CD1c-positive myeloid dendritic cell (primary cell): ENCODE measurements at regions not wholly inside any gene's neighbourhood (a gene's known extent, or its start where the extent isn't known, plus 50 kb on each side); places are given as distances from the start of the nearest gene placed in this dataset.
A peak's percentile ranks its signal among the peaks of the same experiment; 100 is the strongest.

Source experiments
- DNase-seq: peaks from one replicate; pipeline ENCODE4 v3.0.0-alpha.2; 2016; ENCODE audit errors: extremely low spot score

DNA sequence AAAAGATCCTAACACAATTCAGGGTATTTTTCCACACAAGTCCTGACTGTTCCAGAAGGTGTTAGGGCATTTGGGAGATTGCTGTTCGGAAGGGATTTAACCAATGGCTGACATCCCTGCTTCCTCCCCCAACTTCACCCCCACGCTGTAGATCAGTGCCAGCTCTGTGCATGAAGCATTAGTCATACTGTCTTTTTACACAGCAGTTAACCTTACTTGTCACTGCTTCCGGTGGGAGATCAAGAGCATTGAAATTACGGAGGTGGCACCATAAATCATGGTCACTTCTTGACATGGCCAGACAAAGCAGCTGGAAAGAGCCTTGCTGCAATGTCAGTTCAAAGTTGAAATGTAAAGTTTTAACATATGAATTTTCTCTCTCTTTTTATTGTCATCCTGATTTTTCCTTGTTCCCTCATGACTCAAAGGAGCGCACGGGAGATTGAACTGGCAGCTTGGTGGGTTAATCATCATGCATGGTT is 70.2 kb downstream of the HRH4 start:
- peak; percentile 3 for DNase-seq

DNA sequence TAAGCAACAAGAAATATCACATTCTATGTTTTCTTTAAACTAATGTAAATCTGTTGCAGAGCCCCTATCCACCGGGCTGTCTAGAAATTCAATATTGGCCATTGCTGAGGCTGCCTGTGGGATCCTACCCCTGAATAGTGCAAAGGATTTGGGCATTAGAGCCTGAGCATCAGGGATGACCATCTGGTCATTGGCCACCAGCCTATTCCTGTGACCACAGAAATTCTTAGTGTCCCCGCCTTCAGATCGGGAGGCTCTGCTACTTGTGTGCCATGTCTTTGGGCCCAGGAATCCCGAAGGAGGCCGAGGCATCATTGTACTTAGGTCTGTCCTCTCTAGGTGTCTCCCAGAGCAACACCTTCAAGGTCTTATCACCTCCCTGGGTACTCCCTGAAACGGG is 73.8 kb downstream of the HRH4 start:
- no peak for DNase-seq

DNA sequence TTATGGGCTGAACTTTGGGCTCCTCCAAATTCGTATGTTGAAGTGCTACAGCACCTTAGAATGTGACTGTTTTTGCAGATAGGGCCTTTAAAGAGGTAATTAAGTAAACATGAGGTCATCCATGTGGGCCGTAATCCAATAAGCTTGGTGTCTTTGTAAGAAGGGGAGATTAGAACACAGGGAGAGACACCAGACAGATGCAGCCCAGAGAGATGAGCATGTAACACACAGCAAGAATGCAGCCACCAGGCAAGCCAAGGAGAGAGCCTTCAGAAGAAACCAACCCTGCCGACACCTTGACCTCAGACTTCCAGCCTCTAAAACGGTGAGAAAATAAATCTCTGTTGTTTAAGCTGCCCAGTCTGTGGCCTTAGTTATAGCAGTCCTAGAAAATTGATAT is 74.3 kb downstream of the HRH4 start:
- DNase-seq, result no peak

DNA sequence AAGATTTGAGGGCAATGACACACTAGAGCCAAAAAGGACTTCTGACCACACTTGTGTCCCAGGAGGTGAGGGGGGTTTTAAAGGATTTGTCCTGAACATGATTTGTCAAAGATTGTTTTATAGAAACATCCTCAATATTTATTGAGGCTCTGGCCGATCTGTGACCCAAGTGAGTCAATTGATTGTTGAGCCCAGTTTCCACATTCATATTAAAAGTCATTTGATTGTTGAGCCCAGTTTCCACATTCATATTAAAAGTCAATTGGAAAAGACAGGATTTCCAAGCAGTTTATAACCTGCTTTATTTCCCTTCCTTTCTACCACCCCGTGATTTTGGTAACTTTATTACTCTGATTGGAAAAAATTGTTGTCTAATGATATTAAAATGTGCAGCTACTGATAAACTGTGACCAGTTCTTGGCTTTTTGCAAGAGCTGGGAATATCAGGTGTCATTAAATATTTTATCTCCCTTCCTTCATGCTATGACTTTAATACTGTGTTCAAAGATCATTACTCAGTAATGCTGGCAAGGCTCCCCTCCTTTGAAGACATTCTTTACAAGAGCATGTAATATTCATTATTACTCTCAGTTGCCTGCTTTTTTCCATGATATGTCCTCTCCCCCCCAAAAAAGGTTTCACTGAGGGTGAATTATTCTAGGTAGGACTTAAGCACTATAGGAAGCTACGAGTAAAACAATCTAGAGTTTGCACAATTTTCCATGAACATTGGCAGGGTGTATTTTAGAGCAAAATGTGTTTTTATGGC is 75.3 kb downstream of the HRH4 start:
- DNase-seq, result no peak

DNA sequence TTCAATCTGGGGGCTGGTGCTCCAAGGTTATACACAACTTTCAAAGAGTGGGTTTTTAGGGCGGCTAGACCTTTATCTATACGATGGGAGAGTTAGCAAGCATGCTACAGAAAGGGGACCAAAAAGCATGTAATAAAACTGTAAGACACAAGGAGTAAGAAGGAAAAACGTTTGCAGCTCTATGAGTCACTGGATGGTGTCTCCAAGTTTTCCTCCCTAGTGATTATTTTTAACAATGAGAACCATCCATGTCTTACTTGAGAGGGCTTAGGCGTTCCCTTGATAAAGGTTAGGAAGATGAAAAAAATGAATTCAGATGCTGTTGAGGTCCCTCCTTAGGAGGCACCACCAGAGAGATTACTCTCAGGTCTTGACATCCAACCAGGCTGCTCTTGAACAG is 75.9 kb downstream of the HRH4 start:
- DNase-seq, result no peak

DNA sequence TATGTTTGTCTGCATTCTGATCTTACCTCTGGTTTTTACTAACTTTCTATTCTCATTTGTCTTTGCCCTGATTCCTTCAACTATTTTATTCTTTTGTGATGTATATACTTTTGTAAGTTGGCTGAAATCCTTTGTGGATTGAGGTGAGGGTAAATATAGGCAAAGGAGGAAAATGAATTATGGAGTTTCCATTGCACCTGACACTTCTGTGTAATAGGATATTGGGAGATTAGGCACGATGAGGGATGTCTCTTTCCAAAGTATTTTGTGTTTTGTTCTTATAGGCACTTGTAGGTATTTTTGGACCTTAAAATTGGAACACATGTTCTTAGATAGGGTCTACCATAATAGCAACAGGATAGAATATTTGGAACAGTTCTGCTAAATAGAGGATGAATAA is 76.4 kb downstream of the HRH4 start:
- no peak for DNase-seq

DNA sequence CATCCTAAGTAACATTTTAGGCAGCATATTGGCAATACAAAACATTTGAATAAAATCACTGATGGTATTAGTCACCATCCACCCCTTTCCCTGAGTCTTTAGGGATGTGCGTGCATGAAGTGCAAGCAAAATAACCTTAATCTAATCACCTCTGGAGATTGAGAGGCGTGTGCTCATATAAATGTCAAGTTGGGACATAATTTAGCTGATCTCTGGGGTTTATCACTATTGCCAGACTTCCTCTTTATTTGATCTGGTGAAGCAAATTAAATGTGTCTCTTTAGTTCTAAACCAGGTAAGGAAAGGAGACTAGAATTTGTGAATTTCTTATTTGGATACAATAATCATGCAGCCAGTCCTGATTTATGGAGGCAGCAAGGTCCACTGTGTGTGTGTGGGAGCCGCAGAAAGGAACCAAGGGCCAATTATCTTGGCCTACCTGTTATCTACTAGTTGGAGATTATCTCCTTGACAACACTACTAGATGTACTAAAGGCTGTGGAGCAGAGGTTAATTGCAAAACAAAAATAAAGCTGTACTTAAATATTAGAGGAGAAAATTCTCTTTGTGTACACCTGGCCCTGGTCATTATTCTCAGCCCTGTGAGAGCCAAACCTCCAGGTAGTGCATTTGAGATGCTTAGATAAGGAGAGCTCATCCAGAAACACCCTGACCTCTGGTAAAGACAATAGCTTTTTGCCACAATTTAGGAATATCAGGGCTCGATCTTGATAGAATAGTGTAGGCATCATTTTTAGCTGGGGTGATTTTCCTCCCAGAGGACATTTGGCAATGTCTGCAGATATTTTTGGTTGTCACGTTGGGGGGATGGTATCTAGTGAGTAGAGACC is 78.2 kb downstream of the HRH4 start:
- DNase-seq, result no peak

DNA sequence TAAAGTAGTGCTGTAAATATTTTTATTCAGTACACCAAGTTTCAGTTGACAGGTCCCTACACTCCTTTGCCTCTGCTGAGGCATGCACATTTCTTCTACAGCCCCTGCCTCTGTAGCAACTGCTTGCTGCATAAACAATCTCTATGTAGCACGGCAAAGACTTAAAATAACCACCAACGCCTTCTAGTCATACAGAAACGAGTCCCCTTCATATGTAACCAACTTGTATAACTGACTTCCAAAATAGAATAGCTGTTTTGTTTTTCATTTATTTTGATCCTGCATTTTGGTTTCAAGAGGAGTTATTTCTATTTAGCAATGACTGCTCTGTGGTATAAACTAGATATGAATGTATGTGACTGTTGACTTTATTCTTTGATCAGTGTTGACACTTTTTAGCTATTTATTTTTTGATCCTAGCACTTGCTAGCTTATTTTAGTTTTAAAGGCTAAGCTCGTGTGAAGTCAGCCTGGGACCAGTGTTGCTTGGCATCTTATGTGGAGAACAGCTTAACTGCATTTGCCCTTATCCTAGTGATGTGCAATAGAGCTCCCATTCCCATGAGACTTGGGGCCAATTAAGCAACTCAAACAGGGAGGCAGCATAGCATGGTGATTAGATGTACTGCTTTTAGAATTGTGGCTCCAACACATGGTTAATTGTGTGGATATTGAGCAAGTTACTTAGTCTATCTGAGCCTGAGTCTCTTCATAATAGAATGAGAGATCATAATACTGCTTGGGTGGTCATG is 79.6 kb downstream of the HRH4 start:
- no peak for DNase-seq

DNA sequence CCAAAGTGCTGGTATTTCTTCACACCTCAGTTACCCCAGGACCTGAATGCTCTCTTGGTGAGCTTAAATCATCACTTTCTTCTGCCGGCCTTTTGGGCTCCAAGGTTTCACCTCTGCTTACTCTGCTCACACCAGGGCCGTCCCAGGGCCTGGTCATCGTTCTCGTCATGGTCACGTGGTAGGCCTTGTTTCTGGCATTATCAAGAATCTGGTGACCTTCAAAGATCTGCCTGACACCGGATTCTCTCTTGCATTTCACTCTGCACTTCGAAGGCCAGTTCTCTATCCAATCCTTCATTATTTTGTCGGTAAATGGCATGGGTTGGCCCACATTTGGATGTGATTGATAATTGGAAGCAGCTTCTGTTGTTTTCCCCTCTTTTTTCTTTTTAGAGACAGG is 80.5 kb downstream of the HRH4 start:
- DNase-seq, result no peak

DNA sequence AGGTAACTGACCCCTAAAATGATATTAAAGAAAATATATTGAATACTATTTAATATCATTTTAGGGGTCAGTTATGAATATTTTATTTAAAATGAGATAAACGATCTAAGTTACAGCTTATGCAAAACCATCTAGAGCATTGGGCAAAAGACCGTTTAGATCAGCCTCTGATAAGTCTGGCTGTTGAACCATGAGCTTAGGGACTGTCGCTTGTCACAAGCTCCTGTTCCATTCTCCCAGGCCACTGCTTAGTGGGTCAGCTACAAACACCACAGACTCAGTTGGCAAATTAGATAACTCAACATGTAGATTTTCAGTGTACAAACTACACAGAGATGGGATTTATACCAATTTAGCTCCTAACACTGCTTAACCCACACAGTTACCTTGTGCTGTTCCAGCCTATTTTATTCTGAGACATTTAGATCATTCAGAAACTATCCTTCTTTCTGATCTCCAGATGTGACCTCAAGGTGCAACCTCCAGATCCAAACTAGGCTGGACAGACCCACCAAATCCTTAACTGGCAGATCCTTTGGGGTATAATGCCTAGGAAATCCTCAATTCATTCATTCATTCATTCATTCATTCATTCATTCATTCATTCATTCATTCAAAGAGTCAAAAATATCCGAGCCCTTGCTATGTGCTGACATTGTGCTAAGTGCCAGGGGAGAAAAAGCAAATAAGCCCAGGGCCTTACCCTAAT is 82.8 kb downstream of the HRH4 start:
- no peak for DNase-seq

DNA sequence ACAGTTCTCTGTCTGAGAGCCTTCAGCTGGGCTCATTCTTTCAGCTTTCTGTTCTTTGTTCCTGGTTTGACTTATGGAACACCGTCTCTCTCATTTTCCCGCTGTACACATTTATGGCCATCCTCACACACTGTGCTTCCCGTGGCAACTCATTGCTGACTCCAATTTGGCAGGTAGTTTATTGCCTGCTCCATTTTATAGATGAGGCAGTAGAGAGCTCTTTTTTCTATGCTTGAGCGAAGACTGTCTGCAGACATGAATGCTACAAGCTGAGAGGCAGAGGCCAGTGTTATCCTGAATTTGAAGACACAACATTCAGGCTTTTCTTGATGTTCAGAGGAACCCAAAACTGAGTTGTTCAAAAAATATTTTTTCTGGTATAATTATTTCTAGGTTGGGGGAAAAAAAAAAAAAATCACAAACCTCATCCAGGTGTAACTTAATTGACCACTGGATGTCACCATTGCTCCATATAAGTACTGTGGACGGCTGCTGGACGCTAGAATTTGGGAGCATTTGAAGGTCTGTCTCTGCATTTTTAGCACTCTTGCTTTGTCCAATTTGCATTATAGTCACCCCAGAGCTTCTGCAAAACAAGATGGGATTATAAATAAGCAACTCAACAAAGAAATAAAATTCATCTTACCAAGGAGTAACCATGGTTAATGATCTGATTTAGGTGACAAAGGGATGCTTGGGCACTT is 83.5 kb downstream of the HRH4 start:
- no peak for DNase-seq

DNA sequence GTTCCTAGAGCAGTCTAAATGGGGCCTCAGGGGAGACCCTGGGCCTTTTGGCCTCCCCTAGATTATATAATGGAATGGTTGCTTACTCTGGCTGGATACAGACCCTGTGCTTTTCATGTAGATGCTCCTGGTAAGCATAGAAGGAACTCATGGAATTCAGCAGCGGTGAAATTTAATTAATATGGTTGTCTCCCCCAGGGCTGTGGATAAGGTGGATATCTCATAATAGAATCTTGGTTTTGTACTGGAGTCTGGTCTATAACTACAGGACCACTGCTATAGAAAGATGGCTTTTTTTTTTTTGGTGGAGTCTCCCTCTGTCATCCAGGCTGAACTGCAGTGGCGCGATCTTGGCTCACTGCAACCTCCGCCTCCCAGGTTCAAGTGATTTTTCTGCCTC is 84.5 kb downstream of the HRH4 start:
- DNase-seq, result no peak

DNA sequence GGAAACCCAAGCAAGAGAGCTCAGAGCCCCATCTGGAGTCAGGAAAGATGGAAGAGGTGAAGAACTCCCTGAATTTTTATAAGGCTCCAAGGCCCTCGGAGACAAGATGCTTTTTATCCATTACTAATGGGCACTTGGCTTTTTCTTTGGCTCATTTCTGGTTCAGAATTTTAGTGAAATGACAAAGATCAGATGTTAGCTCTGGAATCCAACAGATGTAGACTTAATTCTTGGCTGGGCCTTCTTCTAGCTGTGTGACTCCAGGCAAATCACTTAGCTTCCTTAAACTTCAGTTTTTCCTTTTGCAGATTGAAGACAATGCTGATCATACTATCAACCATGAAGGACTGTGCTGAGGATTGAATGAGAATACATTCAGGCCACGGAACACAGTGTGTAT is 85.2 kb downstream of the HRH4 start:
- DNase-seq, result no peak

DNA sequence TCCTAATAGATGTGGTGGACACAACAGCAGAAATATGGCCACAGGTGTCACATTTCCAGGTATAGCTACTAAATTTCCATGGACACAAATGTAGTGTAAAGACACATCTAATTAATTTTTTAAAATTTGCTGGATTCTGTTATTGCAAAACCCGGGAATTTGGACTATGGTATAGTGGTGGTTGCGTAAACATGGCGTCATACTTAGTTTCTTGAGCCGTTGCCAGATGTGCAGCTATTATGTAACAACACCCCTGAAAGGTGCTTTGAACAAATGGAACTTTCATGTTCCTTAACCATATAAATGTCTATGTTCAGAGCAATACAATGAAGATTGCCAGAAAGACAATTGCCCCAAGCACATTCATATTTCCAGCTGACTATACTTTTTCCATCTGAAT is 85.9 kb downstream of the HRH4 start:
- no peak for DNase-seq

DNA sequence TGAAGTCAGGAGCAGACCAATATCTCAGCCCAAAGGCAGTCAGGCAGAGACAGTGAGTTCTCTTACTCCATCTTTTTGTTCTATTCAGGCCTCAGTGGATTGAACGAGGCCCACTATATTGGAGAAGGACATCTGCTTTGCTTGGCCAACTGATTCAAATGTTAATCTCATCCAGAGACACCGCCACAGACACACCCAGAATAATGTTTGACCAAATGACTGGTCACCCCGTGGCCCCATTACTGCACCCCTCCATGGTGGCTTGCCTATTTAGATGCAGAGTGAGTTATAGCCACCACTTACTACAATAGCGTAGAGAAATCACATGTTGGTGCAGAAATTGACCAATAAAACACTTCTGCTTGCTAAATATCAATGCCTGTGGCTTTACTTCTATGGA is 88.1 kb downstream of the HRH4 start:
- DNase-seq, result no peak

DNA sequence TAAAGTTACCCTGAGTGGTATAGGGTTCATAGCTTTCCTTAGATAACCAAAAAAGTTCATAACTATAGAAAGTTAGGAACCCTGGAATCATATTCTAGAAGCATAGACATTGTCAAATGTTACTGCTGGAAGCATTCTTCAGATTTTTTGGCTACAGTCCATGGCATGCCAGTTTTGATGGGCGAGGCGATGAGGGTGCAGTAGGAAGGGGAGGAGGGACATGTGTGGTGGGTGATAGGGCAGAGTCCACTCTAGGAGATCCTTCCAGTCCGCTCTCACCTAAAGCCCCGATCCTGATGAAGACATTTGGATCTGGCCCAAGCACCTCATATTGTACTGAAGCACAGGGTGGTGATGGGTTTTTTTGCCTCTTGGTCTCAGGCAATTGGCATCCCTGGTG is 91.8 kb downstream of the HRH4 start:
- DNase-seq, result no peak

DNA sequence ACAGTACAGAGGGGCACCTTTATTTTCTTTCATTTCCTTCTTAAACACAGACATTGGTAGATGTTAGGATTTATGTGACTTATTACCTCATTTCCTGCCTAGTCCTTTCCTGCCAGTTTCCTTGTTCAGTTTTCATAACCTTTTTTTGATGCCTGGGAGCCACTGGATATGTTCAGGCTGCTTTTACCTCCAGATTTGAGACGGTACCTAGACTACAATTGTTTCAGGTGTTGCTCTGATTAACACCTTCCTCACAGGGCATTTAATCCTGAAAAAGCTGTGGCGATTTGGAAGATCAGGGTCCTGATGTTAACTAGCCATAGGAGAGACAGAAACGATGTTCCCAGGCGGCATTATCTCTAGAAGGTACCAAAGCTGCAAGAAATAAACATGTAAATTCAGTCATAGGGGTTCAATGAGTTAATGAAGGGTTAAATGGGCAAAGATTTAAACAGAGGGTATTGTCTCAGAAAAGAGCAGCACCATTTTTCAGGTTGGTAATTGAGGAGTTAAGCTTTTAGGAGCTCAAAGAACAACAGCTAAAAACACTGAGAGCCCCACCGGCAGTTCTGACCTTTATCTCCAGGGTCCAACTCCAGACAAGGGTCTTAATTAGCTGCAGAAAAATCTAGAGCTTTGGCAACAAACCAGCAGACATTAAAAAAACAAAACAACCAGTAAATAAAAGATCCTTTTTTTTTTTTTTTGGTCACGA is 93.3 kb downstream of the HRH4 start:
- DNase-seq, result no peak

DNA sequence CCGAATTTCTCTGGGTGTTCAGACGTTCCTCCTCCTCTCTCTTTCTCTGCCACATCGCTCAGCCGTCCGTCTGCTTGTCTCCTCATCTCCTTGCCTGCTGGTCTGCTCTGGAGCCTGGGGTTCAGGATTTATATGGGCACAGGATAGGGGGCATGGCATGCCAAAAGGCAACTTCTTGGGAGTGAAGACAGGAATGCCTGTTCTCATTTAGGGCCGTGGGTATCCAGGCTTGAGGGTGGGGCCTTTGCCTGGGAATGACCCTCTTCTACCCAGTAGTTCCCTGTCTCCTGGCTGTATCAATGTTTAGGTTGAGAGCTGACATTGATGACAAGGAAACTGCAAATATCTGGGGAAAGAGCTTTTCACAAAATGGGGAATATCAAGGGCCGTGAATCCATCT is 98.0 kb downstream of the HRH4 start:
- no peak for DNase-seq

DNA sequence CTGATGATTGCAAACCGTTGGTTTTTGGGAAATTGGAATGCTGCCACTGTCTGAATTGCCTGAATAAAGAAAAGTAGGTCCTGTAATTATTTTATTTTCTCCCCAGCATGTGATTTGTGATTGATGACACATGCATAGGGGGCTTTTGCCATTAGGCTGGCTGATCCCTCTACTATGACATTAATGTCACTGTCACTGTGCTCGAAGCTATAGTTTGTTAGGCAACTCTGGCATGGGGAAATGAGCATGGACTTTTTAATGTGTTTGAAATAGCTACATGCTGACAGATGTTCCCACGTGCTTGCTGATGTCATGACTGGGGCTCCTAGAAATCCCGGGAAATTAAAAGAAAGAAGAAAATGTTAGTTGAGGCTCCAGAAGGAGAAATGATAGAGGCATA is 99.1 kb downstream of the HRH4 start:
- no peak for DNase-seq

DNA sequence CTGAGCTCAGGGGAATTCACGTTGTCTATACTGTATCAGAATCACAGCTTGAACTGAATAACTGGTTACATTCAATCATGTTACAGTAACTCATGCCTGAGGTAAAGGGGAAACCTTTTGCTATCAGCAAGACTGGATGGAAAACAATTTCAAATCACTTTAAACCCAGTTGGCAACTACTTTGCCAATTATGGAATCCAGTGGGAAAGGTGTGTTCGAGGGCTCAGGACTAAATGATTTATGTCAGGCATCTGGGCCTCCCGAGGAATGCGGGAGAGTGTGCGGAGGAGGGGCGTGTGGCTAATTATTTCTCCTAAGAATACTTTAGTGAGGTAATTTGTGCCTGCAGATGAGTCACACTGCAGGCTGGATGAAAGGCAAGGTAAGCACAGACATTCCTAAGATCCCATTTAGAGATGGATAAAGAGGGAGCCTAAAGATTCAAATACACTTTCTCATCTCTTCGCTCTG is 100.1 kb downstream of the HRH4 start:
- DNase-seq, result no peak
